WTC11 (cell line): ENCODE measurements at regions not wholly inside any gene's neighbourhood (a gene's known extent, or its start where the extent isn't known, plus 50 kb on each side); places are given as distances from the start of the nearest gene placed in this dataset.

Experiments
- ATAC-seq: fragments of 200-7000 bp; cut with Tn5 transposase; 2 replicates; pipeline ENCODE4 v1.10.0; 2021; ENCODE audit warnings: mild to moderate bottlenecking, moderate library complexity
- CTCF ChIA-PET: fragments of 300-600 bp; sonication (Branson Sonifier 250); formaldehyde crosslinking; loops from one replicate; lab custom pipeline; 2021; ENCODE audit warnings: antibody characterized with exemption; lab: Charles Lee
- POLR2A ChIA-PET: fragments of 350-600 bp; sonication (Branson Sonifier 250); formaldehyde crosslinking; loops from one replicate; lab custom pipeline; 2021; ENCODE audit warnings: antibody characterized with exemption; lab: Charles Lee
- DNase-seq: peaks from one replicate; pipeline ENCODE4 v3.0.0; 2021; ENCODE audit warnings: low spot score
- H3K27ac Mint-ChIP-seq: 2 replicates; pipeline ENCODE4 v1.8.0; 2021; ENCODE audit warnings: mixed read lengths
- H3K27me3 Mint-ChIP-seq: 2 replicates; pipeline ENCODE4 v1.8.0; 2021; ENCODE audit warnings: low read depth, mild to moderate bottlenecking, moderate library complexity, mixed read lengths
- H3K36me3 Mint-ChIP-seq: 2 replicates; pipeline ENCODE4 v1.8.0; 2021; ENCODE audit warnings: mixed read lengths
- H3K4me1 Mint-ChIP-seq: 2 replicates; pipeline ENCODE4 v1.8.0; 2022; ENCODE audit warnings: mixed read lengths
- H3K4me3 Mint-ChIP-seq: 2 replicates; pipeline ENCODE4 v1.8.0; 2021; ENCODE audit warnings: mild to moderate bottlenecking, moderate library complexity, mixed read lengths
- H3K9me3 Mint-ChIP-seq: 2 replicates; pipeline ENCODE4 v1.8.0; 2021; ENCODE audit warnings: mixed read lengths
- AFF4 ChIP-seq: sonication (generic); formaldehyde crosslinking; IDR thresholded peaks from 2 replicates; pipeline ENCODE4 v1.8.1; 2023; ENCODE audit warnings: mild to moderate bottlenecking, missing genetic modification reagents, borderline replicate concordance
- CREB1 ChIP-seq: sonication (generic); formaldehyde crosslinking; IDR thresholded peaks from 2 replicates; pipeline ENCODE4 v1.8.0; 2023; ENCODE audit warnings: mild to moderate bottlenecking, missing genetic modification reagents
- ELF4 ChIP-seq: sonication (generic); formaldehyde crosslinking; IDR thresholded peaks from 2 replicates; pipeline ENCODE4 v1.8.1; 2022; ENCODE audit warnings: low read depth, mild to moderate bottlenecking, moderate library complexity, missing genetic modification reagents
- ESRRA ChIP-seq: sonication (generic); formaldehyde crosslinking; IDR thresholded peaks from 2 replicates; pipeline ENCODE4 v1.8.1; 2022; ENCODE audit warnings: mild to moderate bottlenecking, missing genetic modification reagents, borderline replicate concordance
- GRHL2 ChIP-seq: fragments of 250-450 bp; sonication (Bioruptor Pico); IDR thresholded peaks from 2 replicates; pipeline ENCODE4 v1.8.0; 2022; ENCODE audit warnings: mild to moderate bottlenecking, moderate library complexity; ENCODE audit not compliant: insufficient replicate concordance, severe bottlenecking
- HMGA2 ChIP-seq: fragments of 250-450 bp; sonication (Bioruptor Pico); IDR thresholded peaks from 2 replicates; pipeline ENCODE4 v1.4.0; 2021; ENCODE audit warnings: mild to moderate bottlenecking, moderate library complexity
- IRF1 ChIP-seq: sonication (generic); formaldehyde crosslinking; IDR thresholded peaks from 2 replicates; pipeline ENCODE4 v1.8.0; 2023; ENCODE audit warnings: missing genetic modification reagents
- JAZF1 ChIP-seq: fragments of 250-450 bp; sonication (Bioruptor Pico); IDR thresholded peaks from 2 replicates; pipeline ENCODE4 v1.9.0; 2021; ENCODE audit warnings: moderate library complexity, mild to moderate bottlenecking, inconsistent platforms
- MLX ChIP-seq: sonication (generic); formaldehyde crosslinking; IDR thresholded peaks from 2 replicates; pipeline ENCODE4 v1.8.1; 2023; ENCODE audit warnings: mild to moderate bottlenecking, missing genetic modification reagents, moderate library complexity
- MXD4 ChIP-seq: fragments of 250-450 bp; sonication (Bioruptor Pico); IDR thresholded peaks from 2 replicates; pipeline ENCODE4 v1.8.0; 2021; ENCODE audit warnings: mild to moderate bottlenecking, moderate library complexity, borderline replicate concordance
- NR2C2 ChIP-seq: sonication (generic); formaldehyde crosslinking; IDR thresholded peaks from 2 replicates; pipeline ENCODE4 v1.8.0; 2022; ENCODE audit warnings: mild to moderate bottlenecking, missing genetic modification reagents
- NR3C1 ChIP-seq: sonication (generic); formaldehyde crosslinking; conservative IDR thresholded peaks from 2 replicates; pipeline ENCODE4 v1.8.1; 2023; ENCODE audit warnings: low read depth, mild to moderate bottlenecking, missing genetic modification reagents
- OVOL2 ChIP-seq: fragments of 250-450 bp; sonication (Bioruptor Pico); IDR thresholded peaks from 2 replicates; pipeline ENCODE4 v1.9.0; 2021; ENCODE audit warnings: mild to moderate bottlenecking, borderline replicate concordance
- PREB ChIP-seq: sonication (generic); formaldehyde crosslinking; IDR thresholded peaks from 2 replicates; pipeline ENCODE4 v1.8.1; 2022; ENCODE audit warnings: mild to moderate bottlenecking, missing genetic modification reagents, moderate library complexity, borderline replicate concordance
- SMAD4 ChIP-seq: sonication (generic); formaldehyde crosslinking; IDR thresholded peaks from 2 replicates; pipeline ENCODE4 v1.8.0; 2022; ENCODE audit warnings: mild to moderate bottlenecking, missing genetic modification reagents
- SP1 ChIP-seq: sonication (generic); formaldehyde crosslinking; conservative IDR thresholded peaks from 2 replicates; pipeline ENCODE4 v1.8.1; 2022; ENCODE audit warnings: missing genetic modification reagents
- ZBTB43 ChIP-seq: sonication (generic); formaldehyde crosslinking; IDR thresholded peaks from 2 replicates; pipeline ENCODE4 v1.8.1; 2023; ENCODE audit warnings: mild to moderate bottlenecking, missing genetic modification reagents
- ZNF121 ChIP-seq: sonication (generic); formaldehyde crosslinking; IDR thresholded peaks from 2 replicates; pipeline ENCODE4 v1.8.0; 2023; ENCODE audit warnings: missing genetic modification reagents
- ZNF425 ChIP-seq: fragments of 250-450 bp; sonication (Bioruptor Pico); conservative IDR thresholded peaks from 2 replicates; pipeline ENCODE4 v1.9.0; 2021; ENCODE audit warnings: mild to moderate bottlenecking
- TF ChIP-seq, protein P1 (sequence below): sonication (generic); formaldehyde crosslinking; conservative IDR thresholded peaks from 2 replicates; pipeline ENCODE4 v1.8.1; 2022; ENCODE audit warnings: mild to moderate bottlenecking, missing genetic modification reagents
- TF ChIP-seq, protein P2 (sequence below): sonication (generic); formaldehyde crosslinking; IDR thresholded peaks from 2 replicates; pipeline ENCODE4 v1.8.1; 2023; ENCODE audit warnings: mild to moderate bottlenecking, missing genetic modification reagents, moderate library complexity

GRCh38 chr21:35254765-35255138 lies 205.7 kb upstream of the RUNX1 start:
- H3K9me3 Mint-ChIP-seq = peaks cover 20% of the 10 kb centered on the region
- no peaks in the 10 kb centered on the region for H3K27me3 Mint-ChIP-seq

DNA sequence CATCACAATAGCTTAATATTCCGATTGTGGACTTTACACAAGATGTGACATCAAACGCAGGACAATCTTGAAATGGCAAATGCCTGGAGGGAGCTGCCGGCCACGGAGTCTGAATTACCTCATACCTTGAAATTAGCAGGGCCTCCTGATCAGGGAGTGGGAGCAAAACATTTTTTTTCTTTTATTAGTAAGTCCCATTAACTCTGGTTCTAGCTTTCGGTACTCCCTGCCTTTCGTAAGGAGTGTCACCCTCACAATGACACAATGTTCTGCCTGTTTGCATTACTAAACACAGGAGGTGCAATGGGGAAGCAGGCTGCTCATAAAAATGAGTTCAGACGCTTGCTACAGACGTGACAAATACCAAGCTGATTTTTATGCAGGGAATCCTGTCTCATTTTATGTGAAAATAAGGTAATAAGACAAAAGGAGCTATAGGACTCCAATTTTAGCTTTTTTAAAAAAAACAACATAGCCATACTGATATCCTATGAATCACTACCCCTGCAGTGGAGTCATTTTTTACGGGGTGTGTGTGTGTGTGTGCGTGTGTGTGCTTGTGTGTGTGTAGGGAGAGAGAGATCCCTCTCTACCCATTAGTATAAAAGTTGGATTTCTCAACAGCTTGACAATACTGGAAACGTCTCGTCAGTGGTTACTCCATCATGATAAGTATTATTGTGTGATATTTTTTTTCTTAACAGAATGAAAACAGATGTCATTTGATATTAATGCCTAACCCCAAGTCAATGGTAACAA lies 205.1 kb upstream of the RUNX1 start:
- ATAC-seq = no peak
- Mint-ChIP-seq H3K4me3 (no peak overlapping the region), H3K36me3 (peaks cover 10% of the 10 kb centered on the region), H3K27me3 (no peaks in the 10 kb centered on the region), H3K9me3 (peaks cover 23% of the 10 kb centered on the region), H3K4me1 (peaks cover 16% of the 10 kb centered on the region), H3K27ac (no peak overlapping the region)
- no peak for DNase-seq
- ChIA-PET CTCF (no interaction called here), POLR2A (no interaction called here)
- TF ChIP-seq, protein P1, sequence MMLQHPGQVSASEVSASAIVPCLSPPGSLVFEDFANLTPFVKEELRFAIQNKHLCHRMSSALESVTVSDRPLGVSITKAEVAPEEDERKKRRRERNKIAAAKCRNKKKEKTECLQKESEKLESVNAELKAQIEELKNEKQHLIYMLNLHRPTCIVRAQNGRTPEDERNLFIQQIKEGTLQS (CRISPR knock-in tag) = no peak
- TF ChIP-seq SP1 (CRISPR knock-in tag) (no peak), IRF1 (CRISPR knock-in tag) (no peak), GRHL2 (CRISPR knock-in tag) (no peak), JAZF1 (CRISPR knock-in tag) (no peak), OVOL2 (CRISPR knock-in tag) (no peak), CREB1 (no peak), ZBTB43 (CRISPR knock-in tag) (no peak), AFF4 (CRISPR knock-in tag) (no peak), ELF4 (CRISPR knock-in tag) (no peak), NR2C2 (no peak)
- TF ChIP-seq, protein P2, sequence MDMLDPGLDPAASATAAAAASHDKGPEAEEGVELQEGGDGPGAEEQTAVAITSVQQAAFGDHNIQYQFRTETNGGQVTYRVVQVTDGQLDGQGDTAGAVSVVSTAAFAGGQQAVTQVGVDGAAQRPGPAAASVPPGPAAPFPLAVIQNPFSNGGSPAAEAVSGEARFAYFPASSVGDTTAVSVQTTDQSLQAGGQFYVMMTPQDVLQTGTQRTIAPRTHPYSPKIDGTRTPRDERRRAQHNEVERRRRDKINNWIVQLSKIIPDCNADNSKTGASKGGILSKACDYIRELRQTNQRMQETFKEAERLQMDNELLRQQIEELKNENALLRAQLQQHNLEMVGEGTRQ (CRISPR knock-in tag) = no peak

More at GRCh38 chr21:35254765-35255138, 205.7 kb upstream of the RUNX1 start:
- H3K27ac Mint-ChIP-seq = no peak overlapping the region
- no peak overlapping the region for H3K4me3 Mint-ChIP-seq
- H3K4me1 Mint-ChIP-seq = peaks cover 16% of the 10 kb centered on the region
- ChIA-PET POLR2A (interaction anchor here (0.6 kb wide), 1 partner anchor 155 kb away, joined by 3 read pairs; no protein-coding TSS in a partner anchor), CTCF (no interaction called here)
- no peak for DNase-seq
- peaks cover 10% of the 10 kb centered on the region for H3K36me3 Mint-ChIP-seq
- ATAC-seq = no peak
- no peak for TF ChIP-seq ZNF121
- TF ChIP-seq OVOL2 (CRISPR knock-in tag) = no peak
- TF ChIP-seq HMGA2 = no peak
- no peak for TF ChIP-seq MLX (CRISPR knock-in tag)
- no peak for TF ChIP-seq ZNF425 (CRISPR knock-in tag)
- TF ChIP-seq MXD4 (CRISPR knock-in tag) = no peak
- no peak for TF ChIP-seq PREB (CRISPR knock-in tag)
- no peak for TF ChIP-seq SMAD4
- TF ChIP-seq NR3C1 (CRISPR knock-in tag) = no peak
- TF ChIP-seq ESRRA = no peak
